Prostate gland (tissue), 2 donors: ENCODE measurements at regions not wholly inside any gene's neighbourhood (a gene's known extent, or its start where the extent isn't known, plus 50 kb on each side); places are given as distances from the start of the nearest gene placed in this dataset.

Experiments
- DNase-seq: peaks from one replicate; pipeline ENCODE4 v3.0.0-alpha.2; 2019; ENCODE audit warnings: low spot score
- H3K27ac ChIP-seq, 2 donors: fragments of 200-600 bp; sonication (generic); 2 replicates each; pipeline ENCODE4 v1.5.1; 2017 to 2019
- H3K27me3 ChIP-seq: fragments of 200-600 bp; sonication (generic); replicated peaks from 2 replicates; pipeline ENCODE4 v1.5.1; 2019; ENCODE audit not compliant: insufficient read depth
- H3K36me3 ChIP-seq, 2 donors: fragments of 200-600 bp; sonication (generic); 1 replicate in 1 of 2; 2 replicates in 1 of 2; pipeline versions ENCODE4 v1.5.1 to v1.8.1; 2017 to 2019
- H3K4me1 ChIP-seq: fragments of 200-600 bp; sonication (generic); replicated peaks from 2 replicates; pipeline ENCODE4 v1.5.1; 2019
- H3K4me3 ChIP-seq, 2 donors: fragments of 200-600 bp; sonication (generic); 2 replicates each; pipeline ENCODE4 v1.5.1; 2017 to 2019
- H3K9me3 ChIP-seq: fragments of 200-600 bp; sonication (generic); 2 replicates; pipeline ENCODE4 v1.5.1; 2017
- CTCF ChIP-seq, 4 experiments: fragments of 200-600 bp in 2 of 4; fragments of 450-650 bp in 2 of 4; sonication (generic) in 2 of 4; IDR thresholded peaks; 1 replicate in 3 of 4; 2 replicates in 1 of 4; pipeline ENCODE4 v1.5.1; 2016 to 2019; ENCODE audit warnings: antibody characterized with exemption in 4 of 4, mild to moderate bottlenecking in 2 of 4, moderate library complexity in 2 of 4
- POLR2A ChIP-seq: fragments of 450-650 bp; IDR thresholded peaks from one replicate; pipeline ENCODE4 v1.6.1; 2016; ENCODE audit warnings: antibody characterized with exemption, mild to moderate bottlenecking
- POLR2AphosphoS5 ChIP-seq: sonication (generic); formaldehyde crosslinking; IDR thresholded peaks from one replicate; pipeline ENCODE4 v1.6.1; 2017; ENCODE audit warnings: antibody characterized with exemption
- WGBS: methylation state at CpG from one replicate; pipeline ENCODE4 v1.1.5; 2018; 5-methylcytosine and 5-hydroxymethylcytosine counted together
- intact Hi-C: fragments of 100-400 bp; cut with DNase I; formaldehyde crosslinking; loops from one replicate; pipeline ENCODE4 v1.14.2; 2022

GRCh38 chr1:69313118-69313517 is 254.6 kb upstream of the LRRC7 start:
- no peaks in the 10 kb centered on the region for H3K27me3 ChIP-seq
- H3K36me3 ChIP-seq = no peaks in the 10 kb centered on the region
- no peaks in the 10 kb centered on the region for H3K4me1 ChIP-seq
- no peaks in the 10 kb centered on the region for H3K9me3 ChIP-seq
- TF ChIP-seq POLR2A = no peak
- no peak for TF ChIP-seq CTCF (IDR thresholded peaks at IDR 0.05)
- TF ChIP-seq POLR2AphosphoS5 = no peak
- intact Hi-C loops = no loop called here
- H3K4me3 ChIP-seq = no peak overlapping the region
- DNase-seq = no peak
- WGBS = 87% methylated on average over 11 of the region's 11 CpGs
- no peak overlapping the region for H3K27ac ChIP-seq

DNA sequence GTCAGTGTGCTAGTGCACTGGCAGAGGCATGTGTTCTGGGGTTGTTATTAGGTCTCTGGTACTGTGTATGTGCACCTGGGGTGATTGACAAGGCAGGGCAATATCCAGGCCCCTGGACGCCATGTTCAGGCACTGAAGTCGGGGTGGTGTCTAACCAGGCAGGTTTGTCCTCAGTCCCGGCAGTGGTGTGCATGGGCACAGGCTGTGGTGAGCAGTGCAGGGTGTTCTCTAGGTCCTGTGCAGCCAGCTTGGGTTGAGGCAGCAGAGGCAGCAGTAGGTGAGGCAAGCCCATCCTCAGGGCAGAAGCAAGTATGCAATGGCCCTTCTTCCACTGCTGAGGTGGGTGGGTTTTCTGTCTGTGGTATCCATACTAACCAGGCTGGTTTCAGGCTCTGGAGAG is 252.3 kb upstream of the LRRC7 start:
- TF ChIP-seq POLR2A (no peak), CTCF (IDR thresholded peaks at IDR 0.05) (no peak), POLR2AphosphoS5 (no peak)
- DNase-seq = no peak
- no peak overlapping the region for H3K27ac ChIP-seq
- intact Hi-C loops = no loop called here
- H3K36me3 ChIP-seq = no peaks in the 10 kb centered on the region
- H3K4me1 ChIP-seq = no peaks in the 10 kb centered on the region
- H3K27me3 ChIP-seq = no peaks in the 10 kb centered on the region
- WGBS = 97% methylated on average over 3 of the region's 3 CpGs
- no peak overlapping the region for H3K4me3 ChIP-seq
- H3K9me3 ChIP-seq = no peaks in the 10 kb centered on the region

- Histone ChIP-seq H3K27ac (no peak overlapping the region), H3K9me3 (no peaks in the 10 kb centered on the region), H3K4me1 (no peaks in the 10 kb centered on the region), H3K4me3 (no peak overlapping the region), H3K36me3 (no peaks in the 10 kb centered on the region), H3K27me3 (no peaks in the 10 kb centered on the region)
- TF ChIP-seq POLR2AphosphoS5 (no peak), POLR2A (no peak), CTCF (IDR thresholded peaks at IDR 0.05) (no peak)
- intact Hi-C loops = no loop called here
- no peak for DNase-seq
These were observed 251.9 kb upstream of the LRRC7 start for GRCh38 chr1:69315823-69316222.

- no peaks in the 10 kb centered on the region for H3K36me3 ChIP-seq
- WGBS = 58% methylated on average over 5 of the region's 5 CpGs
These were observed 248.4 kb upstream of the LRRC7 start for GRCh38 chr1:69319287-69319686.

More at GRCh38 chr1:69319287-69319686, 248.4 kb upstream of the LRRC7 start:
- Histone ChIP-seq H3K4me3 (no peak overlapping the region), H3K4me1 (no peaks in the 10 kb centered on the region), H3K27ac (no peak overlapping the region), H3K9me3 (no peaks in the 10 kb centered on the region), H3K27me3 (no peaks in the 10 kb centered on the region)
- intact Hi-C loops = no loop called here
- DNase-seq = no peak
- TF ChIP-seq POLR2A (no peak), POLR2AphosphoS5 (no peak), CTCF (IDR thresholded peaks at IDR 0.05) (no peak)
